SU-DHL-6 (cell line): ENCODE measurements at regions not wholly inside any gene's neighbourhood (a gene's known extent, or its start where the extent isn't known, plus 50 kb on each side); places are given as distances from the start of the nearest gene placed in this dataset.

ENCODE experiments used
- EZH2phosphoT487 ChIP-seq: fragments of 200-600 bp; sonication (generic), shearing (Covaris generic); conservative IDR thresholded peaks from 2 replicates; pipeline ENCODE4 v1.6.1; 2018; ENCODE audit warnings: mild to moderate bottlenecking, antibody characterized with exemption, low read length, moderate library complexity, mixed read lengths
- TF ChIP-seq, protein P1 (sequence below): fragments of 200-600 bp; sonication (generic); IDR thresholded peaks from one replicate; pipeline ENCODE4 v1.5.1; 2017; ENCODE audit warnings: antibody characterized with exemption, mild to moderate bottlenecking, low read length, moderate library complexity; ENCODE audit not compliant: insufficient read depth, poor library complexity, severe bottlenecking

DNA sequence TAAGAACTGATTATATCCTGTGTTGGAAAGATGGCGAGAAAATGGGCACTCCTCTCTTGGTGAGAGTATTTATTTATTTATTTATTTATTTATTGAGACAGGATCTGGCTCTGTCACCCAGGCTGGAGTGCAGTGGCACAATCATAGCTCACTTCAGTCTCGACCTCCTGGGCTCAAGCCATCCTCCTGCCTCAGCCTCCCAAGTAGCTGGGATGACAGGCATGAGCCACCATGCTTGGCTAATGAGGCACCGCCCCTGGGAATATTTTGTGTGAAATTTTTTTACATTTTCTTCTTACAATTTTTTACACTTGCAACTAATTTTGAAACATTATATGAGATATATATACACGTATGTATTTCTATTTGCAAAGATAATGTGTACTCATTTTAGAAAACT lies 150.5 kb upstream of the PRR20G start:
- TF ChIP-seq, protein P1, sequence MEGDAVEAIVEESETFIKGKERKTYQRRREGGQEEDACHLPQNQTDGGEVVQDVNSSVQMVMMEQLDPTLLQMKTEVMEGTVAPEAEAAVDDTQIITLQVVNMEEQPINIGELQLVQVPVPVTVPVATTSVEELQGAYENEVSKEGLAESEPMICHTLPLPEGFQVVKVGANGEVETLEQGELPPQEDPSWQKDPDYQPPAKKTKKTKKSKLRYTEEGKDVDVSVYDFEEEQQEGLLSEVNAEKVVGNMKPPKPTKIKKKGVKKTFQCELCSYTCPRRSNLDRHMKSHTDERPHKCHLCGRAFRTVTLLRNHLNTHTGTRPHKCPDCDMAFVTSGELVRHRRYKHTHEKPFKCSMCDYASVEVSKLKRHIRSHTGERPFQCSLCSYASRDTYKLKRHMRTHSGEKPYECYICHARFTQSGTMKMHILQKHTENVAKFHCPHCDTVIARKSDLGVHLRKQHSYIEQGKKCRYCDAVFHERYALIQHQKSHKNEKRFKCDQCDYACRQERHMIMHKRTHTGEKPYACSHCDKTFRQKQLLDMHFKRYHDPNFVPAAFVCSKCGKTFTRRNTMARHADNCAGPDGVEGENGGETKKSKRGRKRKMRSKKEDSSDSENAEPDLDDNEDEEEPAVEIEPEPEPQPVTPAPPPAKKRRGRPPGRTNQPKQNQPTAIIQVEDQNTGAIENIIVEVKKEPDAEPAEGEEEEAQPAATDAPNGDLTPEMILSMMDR, result no peak
- TF ChIP-seq EZH2phosphoT487, result no peak
